T follicular helper cell (primary cell): ENCODE measurements at regions not wholly inside any gene's neighbourhood (a gene's known extent, or its start where the extent isn't known, plus 50 kb on each side); places are given as distances from the start of the nearest gene placed in this dataset.

Experiments
- DNase-seq: peaks from one replicate; pipeline ENCODE4 v3.0.0-alpha.2; 2020; ENCODE audit warnings: low read depth

DNA sequence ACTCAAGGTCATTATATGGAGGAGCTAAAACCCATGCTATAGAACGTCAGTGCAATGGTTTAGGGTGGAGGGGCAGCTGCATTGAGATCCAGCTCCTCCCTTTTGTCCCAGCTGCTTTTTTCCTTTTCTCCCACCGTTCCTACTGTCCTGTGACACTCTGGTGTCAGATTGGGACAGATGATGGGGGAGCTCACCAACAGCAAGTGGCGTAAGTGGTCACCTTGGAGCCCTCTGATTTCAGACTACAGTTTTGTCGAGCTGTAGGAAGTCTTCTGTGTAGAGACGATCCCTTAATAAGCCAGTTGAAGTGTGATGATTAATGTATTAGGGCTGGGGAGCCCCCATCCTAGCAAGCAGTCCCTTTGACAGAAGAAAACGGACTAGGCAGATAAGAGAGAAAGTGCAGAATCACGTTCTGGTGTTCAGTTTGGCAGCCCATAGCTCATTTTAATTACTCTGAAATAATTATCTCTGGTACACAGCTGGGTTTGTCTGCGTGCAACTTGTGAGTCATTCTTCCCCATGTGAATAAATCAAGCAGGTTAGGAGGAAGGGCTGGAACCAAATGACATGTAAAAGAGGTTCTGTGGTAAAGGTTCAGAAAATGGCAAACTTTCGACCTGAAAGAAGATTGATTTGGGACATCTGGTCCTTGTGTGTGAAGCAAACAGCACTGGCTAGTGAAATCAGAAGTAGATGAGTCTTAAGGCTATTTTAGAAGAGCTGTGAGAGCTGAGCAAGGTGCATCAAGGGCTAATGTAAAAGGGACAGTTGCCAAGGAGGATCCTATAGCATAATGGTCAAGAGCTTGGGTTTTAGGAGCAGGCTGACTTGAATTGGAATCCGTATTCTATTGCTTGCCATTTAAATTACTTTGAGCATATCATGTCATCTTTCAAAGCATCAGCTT, 241.4 kb downstream of the EDEM1 start:
- no peak for DNase-seq

DNA sequence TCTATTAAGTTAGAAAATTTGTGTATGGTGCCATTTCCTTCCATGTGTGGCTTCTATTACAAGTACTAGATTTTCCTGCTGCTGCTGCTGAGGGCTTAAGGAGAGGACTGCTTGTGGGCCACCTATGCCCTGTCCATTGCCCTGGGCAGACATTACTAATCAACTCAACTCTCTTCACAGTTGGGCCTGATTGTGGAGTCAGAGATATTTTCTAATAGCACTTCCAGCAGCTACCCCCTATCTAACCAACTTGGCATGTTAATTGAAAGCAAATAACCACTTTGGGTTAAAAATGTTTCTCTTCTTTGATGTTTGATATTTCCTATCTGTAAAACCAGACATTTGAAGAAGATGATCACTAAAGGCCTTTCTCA, 242.0 kb downstream of the EDEM1 start:
- no peak for DNase-seq

DNA sequence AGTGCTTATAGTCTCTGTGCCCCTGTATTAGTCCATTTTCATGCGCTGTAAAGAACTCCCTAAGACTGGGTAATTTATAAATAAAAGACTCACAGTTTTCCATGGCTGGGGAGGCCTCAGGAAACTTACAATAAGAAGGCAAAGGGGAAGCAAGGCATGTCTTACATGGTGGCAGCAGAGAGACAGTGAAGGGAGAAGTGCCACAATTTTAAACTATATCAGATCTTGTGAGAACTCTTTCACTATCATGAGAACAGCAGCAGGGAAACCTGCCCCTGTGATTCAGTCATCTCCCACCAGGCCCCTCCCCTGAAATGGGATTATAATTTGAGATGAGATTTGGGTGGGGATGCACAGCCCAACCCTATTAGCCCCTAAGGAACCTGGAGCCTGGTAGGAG, 243.2 kb downstream of the EDEM1 start:
- DNase-seq, result no peak

DNA sequence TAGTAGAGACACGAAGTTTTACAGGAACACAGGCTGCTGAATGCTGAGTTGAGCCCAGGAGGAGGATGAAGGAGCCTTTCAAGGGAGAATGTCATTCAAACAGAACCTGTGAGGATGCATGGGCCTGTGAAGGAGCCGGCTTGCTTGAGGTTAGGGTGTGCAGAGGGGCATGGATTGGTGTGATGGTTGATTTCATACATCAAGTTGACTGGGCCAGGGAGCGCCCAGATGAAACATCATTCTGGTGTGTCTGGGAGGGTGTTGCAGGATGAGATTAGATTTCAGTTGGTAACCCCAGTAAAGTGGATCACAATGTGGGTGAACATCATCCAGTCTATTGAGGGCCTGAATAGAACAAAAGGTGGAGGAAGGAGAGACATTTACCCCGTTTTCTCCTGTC, 243.6 kb downstream of the EDEM1 start:
- DNase-seq, result no peak

- no peak for DNase-seq
Measured at GRCh38 chr3:5431811-5432378, 244.4 kb downstream of the EDEM1 start.

- DNase-seq, result no peak
Measured at GRCh38 chr3:5437296-5437782, 249.8 kb downstream of the EDEM1 start.

DNA sequence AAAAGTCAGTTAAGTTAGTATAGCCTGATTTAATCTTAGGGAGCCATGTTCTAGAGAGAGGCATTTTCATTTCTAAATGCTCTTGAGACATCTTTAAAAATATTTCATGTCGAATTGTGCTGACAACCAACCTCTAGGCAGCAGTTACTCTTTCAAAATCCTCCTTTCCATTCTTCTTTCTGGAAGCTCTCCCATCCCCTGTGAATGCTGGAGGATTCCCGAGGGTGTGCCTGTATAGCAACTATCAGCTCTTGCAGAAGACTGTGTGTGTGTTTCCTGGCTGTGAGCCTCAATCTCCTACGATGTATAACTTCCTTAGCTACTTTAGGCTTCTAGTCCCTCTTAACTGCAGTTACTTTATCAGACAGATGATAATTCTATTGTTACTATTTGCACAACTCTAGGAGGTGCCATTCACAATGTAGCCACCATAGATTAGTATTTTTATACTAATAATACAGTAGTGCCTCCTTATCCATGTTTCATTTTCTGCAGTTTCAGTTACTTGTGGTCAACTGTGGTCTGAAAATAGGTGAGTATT, 250.3 kb downstream of the EDEM1 start:
- DNase-seq, result no peak

- DNase-seq, result no peak
Measured at GRCh38 chr3:5441401-5441800, 253.9 kb downstream of the EDEM1 start.

- DNase-seq, result no peak
Measured at GRCh38 chr3:5442106-5442785, 254.7 kb downstream of the EDEM1 start.

GRCh38 chr3:5442786-5443138, 255.3 kb downstream of the EDEM1 start:
- DNase-seq, result no peak

DNA sequence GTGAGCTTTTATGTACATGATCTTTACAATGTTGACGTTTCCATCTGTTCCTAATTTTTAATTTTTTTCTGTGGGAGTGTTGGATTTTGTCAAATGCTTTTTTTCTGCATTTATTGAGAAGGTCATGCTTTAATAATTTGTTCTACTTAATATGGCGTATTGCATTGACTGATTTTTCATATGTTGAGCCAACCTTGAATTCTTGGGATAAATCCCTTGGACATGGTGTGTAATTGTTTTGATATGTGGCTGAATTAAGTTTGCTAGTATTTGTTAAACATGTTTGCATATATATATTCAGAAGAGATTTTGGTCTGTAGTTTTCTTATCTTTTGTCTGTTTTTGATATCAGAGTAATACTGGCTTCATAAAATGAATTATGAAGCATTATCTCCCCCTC, 256.7 kb downstream of the EDEM1 start:
- DNase-seq, result no peak

DNA sequence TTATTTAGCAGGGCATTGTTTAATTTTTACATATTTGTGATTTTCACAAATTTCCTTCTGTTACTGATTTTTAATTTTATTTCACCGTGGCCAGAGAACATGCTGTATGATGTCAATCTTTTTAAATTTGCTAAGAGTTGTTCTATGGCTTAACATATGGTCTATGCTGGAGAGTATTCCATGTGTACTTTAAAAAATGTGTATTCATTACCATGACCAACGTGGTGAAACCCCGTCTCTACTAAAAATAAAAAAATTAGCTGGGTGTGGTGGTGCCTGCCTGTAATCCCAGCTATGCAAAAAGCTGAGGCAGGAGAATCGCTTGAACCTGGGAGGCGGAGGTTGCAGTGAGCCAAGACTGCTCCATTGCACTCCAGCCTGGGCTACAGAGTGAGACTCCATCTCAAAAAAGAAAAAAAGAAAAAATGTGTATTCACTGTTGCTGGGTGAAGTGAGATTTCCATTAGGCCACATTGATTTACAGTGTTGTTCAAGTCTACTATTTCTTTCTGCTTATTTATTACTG, 258.2 kb downstream of the EDEM1 start:
- no peak for DNase-seq

DNA sequence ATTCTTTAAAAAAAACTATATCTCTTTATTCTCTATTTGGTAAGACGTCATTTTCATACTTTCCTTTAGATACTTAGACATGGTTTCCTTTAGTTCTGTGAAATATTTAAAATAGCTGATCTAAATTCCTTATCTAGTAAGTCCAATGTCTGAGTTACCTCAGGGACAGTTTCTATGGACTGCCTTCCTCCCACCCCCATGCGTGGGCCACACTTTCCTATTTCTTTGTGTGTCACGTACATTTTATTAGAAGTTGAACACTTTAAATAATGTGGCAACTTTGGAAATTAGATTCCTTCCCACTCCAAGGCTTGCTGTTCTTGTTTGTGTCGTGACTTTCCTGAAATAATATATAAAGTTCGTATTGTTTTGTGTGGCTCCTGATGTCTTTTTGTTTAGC, 260.7 kb downstream of the EDEM1 start:
- DNase-seq, result no peak

- no peak for DNase-seq
Measured at GRCh38 chr3:5448816-5449215, 261.3 kb downstream of the EDEM1 start.

DNA sequence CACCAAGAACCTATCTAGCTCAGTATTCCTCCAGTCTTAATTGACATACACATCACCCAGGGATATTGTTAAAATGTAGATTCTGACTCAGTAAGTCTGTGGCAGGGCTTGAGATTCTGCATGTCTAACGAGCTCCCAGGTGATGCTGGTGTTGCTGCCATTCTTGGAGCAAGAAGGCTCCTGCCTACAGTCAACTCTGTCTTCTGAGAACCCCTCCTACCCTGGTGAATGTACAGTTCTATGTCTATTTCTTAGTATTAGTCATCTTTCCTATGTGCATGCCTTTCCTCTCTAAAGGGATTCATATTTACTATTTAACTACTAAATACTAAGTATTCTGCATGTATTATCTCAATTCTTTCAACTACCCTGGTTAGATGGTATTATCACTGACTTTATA, 268.7 kb downstream of the EDEM1 start:
- no peak for DNase-seq

- DNase-seq, result no peak
Measured at GRCh38 chr3:5458526-5458925, 271.0 kb downstream of the EDEM1 start.

- no peak for DNase-seq
Measured at GRCh38 chr3:5462086-5462485, 274.6 kb downstream of the EDEM1 start.

DNA sequence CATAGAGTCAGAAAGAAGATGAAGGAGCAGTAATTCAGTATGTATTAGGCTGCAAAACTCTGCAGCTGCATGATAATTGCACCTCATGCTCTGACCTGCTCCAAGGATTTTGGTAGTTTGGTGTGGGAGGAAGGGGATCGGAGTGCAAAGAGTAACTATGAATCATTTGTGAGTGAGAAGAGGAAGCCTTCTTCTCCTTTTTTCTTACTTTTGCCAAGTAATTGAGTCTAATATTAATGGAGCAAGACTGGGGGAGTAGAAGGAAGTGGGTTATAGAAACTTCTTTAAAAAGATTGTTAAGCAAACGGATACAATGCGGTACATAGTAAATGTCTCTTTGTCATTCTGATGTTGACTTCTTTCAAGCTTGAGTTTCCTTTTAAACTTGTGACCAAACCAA, 276.5 kb downstream of the EDEM1 start:
- no peak for DNase-seq

- no peak for DNase-seq
Measured at GRCh38 chr3:5464649-5465048, 277.1 kb downstream of the EDEM1 start.

DNA sequence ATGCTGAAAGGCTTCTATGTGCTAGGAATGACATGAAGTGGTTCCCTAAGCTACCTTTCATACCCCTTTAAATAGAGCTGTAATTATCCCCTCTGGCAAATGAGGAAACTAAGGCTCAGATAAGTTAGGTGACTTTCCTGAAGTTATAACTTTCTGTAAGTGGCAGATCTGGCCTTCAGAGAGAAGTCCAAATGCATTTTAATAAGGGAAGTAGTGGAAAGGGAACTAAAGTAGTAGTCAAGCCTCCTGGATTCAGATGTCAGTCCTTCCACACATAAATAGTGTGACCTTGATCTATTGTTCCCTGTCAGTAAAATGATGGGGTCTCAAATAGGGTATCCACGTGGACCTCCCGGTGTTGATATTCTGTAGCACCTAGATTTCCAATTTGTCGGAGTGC, 277.7 kb downstream of the EDEM1 start:
- no peak for DNase-seq

DNA sequence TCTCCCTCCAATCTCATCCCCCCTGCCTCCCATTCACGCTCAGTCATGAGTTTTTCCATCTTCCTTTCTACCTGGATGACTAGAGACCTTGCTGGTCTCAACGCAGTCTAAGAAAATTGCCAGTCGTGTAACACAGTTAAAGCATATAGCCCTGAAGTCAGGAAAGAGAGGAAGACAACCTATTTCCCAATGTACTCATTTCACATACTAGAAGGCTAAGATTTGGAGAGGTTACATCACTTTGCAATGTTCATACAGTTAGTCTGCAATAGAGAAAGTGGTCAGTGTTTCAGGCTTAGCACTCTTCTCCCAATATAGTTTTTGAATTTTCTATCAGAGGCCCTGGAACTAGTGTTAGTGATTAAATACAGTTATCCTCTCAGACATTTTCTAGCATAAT, 278.6 kb downstream of the EDEM1 start:
- DNase-seq, result no peak

GRCh38 chr3:5466717-5467116, 279.2 kb downstream of the EDEM1 start:
- DNase-seq, result no peak

DNA sequence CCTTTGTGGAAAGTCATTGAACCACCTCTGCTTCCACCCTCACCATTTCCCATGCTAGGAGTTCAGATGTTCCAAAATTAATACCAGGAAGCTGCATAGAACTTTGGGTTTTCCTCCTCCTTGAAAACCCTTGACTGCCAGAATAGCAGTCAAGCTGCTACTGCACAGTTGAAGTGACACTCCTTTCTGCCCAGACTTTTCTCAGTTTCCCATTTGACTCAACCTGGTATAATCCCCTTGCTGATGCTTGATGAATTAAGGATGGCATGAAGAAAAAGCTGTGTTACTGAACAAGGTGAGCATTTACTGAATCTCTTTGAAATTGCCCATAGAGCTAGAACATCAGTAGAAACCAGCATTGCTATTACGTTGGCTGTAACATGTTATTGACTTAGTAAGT, 286.0 kb downstream of the EDEM1 start:
- DNase-seq, result no peak
